ENCODE measurements at regions not wholly inside any gene's neighbourhood (a gene's known extent, or its start where the extent isn't known, plus 50 kb on each side); places are given as distances from the start of the nearest gene placed in this dataset.
A peak's percentile ranks its signal among the peaks of the same experiment; 100 is the strongest.
"Not testable (repeated sequence)": the region's sequence is repeated elsewhere in the genome, so short reads cannot be mapped to it uniquely, and the experiment has no call there.

DNA sequence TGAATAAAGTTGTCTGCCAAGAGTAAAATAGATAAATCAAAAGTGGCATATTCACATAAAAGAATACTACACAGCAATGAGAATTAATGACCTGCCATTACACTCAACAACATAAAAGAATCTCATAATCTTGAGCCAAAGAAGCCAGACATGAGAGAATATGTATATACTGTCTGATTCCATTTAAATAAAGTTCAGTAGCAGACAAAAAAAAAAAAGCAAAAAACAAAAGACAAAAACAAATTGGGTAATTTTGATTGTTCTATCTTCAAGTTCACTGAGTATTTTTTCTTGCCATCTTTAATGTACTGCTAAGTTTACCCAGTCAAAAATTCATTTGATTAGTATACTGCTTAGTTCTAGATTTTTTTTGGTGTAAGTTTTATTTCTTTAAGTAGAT is 87.9 kb upstream of the TRPC7 start:
- no peak for DNase-seq

DNA sequence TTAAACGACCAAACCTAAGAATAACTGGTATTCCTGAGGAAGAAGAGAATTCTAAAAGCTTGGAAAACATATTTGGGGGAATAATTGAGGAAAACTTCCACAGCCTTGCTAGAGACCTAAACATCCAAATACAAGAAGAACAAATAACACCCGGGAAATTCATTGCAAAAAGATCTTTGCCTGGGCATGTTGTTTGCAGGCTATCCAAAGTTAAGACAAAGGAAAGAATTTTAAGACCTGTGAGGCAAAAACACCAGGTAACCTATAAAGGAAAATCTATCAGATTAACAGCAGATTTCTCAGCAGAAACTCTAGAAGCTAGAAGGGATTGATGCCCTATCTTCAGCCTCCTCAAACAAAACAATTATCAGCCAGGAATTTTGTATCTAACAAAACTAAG is 82.2 kb upstream of the TRPC7 start:
- DNase-seq: not testable (repeated sequence)

DNA sequence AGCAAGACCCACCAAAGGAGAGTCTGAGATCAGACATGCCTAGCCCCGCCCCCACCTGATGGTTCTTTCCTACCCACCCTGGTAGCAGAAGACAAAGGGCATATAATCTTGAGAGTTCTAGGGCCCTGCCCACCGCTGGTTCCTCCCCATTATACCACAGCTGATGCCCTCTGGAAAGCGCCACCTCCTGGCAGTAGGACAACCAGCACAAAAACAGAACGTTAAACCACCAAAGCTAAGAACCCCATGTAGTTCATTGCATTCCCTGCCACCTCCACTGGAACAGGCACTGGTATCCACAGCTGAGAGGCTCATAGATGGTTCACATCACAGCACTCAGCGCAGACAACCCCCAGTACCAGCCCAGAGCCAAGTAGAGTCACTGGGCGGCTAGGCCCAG is 81.2 kb upstream of the TRPC7 start:
- DNase-seq: no peak

DNA sequence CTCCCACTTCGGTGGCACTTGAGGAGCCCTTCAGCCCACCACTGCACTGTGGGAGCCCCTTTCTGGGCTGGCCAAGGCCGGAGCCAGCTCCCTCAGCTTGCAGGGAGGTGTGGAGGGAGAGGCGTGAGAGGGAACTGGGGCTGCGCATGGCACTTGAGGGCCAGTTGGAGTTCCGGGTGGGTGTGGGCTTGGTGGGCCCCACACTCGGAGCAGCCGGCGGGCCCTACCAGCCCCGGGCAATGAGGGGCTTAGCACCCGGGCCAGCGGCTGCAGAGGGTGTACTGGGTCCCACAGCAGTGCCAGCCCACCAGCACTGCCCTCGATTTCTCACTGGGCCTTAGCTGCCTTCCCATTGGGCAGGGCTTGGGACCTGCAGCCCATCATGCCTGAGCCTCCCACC is 78.8 kb upstream of the TRPC7 start:
- not testable (repeated sequence) for DNase-seq

DNA sequence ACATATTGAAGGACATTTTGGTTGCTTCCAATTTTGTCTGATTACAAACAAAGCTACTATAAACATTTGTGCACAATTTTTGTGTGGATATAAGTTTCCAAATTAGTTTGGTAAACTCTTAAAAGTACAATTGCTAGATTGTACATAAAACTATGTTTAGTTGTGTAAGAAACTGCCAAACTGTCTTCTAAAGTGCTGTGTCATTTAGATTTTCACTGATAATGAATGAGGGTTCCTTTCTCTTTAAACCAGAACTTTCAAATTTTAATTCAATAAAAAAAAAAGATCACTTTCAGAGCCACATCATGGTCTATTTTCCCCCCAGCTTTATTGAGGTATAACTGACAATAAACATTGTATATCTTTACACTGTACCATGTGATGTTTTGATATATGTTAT is 74.0 kb upstream of the TRPC7 start:
- DNase-seq: no peak

DNA sequence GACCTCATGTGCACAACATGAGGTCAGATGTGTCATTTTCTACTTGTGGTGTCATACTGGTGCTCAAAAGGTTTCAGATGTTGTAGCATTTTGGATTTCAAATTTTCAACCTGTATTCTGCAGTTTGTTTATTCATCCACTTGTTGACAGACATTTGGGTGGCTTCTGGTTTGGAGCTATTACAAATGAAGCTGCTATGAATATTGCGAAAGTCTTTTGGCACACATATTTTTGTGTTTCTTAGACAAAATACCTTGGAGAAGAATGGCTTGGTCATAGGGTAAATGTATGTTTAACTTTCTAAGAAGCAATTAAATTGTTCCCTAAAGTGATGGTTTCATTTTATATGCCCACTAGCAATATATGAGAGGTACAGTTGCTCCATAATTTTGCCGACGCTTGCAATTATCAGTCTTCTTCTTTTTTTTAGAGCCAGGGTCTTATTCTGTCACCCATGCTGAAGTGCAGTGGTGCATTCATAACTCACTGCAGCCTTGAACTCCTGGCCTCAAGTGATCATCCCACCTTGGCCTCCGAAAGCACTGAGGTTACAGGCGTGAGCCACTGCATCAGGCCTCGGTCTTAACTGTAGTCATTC is 70.7 kb upstream of the TRPC7 start:
- DNase-seq: no peak

DNA sequence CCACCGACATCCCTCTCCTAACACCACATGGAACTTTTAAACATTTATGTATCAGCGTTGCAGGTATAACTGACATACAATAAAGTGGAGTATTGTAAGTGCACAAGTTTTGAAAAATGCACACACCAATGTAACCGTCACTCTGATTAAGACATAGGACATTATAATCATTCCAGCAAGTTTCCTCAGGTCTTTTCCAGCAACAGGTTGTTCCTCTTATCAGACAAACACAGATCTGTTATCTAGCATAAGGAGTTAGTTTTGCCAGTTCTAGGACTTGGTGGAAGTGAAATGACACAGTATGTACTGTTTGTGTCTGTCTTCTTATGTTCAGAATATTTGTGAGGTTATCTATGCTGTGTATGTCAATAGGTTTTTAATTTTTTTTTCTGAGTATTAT is 69.5 kb upstream of the TRPC7 start:
- DNase-seq: no peak

DNA sequence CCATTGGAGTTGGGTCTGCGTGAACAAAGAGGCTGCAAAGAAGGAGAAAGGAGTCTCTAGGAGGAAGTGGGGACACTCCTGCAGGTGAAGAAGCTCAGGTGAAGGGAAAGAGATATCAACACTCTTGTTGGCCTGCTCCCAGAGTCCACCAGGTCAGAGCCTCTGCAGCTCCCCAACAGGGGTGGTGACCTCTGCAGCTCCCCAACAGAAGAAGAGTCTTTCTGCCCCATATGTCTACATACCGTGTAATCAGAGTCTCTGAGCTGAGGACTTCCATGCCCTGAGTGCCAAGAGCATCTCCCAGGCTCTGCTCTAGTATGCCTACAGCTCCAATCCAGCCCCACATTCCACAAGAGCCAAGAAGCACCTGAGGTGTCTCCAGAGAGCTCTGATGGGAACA is 67.4 kb upstream of the TRPC7 start:
- no peak for DNase-seq

DNA sequence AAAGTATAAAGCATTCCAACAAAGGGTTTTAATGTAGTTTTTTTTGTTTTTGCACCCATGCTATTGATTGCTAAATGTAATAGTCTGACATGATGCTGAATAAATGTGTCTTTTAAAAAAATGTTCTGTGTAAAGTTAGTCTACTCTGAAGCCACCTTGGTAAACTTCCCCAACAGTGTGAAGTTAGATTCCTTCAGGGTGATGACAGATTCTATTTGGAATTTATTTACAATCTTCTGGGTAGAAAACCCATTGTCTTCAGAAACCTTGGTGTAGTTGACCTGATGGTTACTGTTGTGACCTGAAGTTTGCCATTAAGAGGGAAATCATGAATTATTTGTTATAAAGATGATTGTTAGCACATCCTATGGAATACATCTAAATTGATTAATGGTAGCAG is 64.7 kb upstream of the TRPC7 start:
- no peak for DNase-seq

DNA sequence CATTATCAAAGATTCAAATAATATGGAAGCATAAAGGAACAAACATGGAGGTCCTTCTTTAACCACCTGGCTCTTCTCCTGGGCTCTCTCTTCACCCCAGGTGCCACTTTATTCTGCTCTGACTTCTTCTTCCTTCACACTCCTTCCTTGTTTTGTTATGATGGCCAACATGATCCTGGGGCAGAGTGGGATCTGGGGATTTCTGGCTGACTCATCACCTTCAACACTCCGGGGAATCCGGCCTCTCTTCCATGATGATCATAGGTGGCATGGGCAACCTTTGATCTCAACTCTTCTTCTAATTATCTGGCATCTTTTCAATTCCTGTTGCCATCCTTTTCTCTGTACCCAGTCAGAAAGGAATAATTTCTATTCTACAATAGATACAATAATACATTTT is 62.1 kb upstream of the TRPC7 start:
- no peak for DNase-seq

DNA sequence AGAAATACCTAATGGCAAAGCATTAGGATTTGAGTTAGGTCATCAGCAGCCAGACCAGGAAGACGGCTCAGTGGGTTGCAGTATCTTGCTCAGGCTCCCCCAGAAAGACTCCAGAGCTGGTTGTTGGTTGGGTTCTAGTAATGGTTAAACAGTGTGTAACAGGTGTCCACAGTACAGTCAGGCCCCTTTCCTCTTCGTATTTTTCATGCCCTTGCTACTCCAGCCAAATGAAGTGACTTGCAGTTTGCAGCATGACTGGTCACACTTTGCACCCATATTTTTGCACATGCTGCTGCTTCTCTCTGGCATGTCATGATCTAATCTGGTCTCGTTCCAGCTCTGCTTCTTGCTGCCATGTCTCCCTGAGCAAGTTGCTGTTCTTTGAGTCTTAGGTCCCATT is 60.6 kb upstream of the TRPC7 start:
- DNase-seq: no peak

DNA sequence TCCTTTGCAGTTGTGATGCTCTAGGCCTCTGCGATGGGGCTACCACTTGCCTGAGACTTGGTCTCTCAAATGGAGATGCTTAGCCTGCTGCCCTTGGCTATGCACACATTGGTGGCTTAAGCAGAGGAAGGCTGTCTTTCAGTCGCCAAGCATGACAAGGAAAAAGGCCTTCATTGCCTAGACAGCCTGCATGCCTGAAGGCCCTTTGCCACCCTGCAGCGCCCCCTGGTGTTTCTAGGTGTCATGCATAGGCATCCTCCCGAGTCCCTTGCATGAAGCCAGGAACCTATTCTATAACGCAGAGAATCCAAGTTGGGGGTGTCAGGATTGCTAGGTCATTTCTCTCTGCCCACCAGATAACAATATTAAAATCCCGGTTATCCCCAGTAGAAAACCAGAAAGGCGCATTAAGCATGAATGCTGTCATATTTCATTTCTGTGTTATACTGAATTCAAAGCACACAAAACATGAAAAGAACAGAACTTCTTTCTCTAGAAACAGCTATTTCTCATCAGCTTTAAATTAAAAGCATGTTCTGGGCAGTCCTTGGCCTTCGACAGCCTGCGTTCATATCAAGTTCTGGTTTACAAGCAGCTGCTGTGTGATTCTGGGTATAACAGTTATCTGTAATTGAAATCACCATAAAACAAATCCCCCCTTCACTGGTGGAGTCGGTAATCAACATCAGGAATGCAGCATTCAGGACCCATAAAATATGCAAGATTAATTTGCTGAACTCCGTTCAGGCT is 59.7 kb upstream of the TRPC7 start:
- peak; percentile 75 for DNase-seq

DNA sequence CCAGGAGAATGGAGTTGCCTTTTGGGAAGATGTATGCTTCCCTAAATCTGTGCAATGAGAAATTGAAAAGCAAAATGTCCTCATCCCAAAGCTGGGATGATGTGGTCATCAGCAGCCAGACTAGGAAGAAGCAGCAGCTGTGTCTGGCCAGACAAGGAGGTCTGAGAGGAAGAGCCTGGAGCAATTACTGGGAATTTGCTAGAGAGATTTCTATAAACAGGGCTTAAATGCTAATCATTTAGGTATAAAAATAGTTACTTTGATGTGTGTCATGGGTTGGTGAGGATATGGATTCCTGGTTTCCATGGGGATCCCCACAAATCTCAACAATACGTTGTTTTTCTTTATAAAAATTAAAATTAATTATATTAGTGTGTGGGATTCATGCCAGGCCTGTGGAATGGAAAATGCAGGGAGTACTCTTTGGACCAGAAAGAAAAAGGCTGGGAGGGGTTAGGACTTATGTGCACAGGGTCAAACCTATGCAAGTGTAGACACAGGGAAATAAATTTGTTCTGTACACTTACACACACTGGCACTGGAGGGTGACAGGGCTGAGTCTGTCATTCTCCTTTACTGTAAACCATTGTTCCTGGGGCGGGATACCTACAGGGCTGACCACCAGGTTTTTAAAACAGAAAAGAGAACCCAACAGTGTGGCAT is 58.7 kb upstream of the TRPC7 start:
- DNase-seq: no peak

DNA sequence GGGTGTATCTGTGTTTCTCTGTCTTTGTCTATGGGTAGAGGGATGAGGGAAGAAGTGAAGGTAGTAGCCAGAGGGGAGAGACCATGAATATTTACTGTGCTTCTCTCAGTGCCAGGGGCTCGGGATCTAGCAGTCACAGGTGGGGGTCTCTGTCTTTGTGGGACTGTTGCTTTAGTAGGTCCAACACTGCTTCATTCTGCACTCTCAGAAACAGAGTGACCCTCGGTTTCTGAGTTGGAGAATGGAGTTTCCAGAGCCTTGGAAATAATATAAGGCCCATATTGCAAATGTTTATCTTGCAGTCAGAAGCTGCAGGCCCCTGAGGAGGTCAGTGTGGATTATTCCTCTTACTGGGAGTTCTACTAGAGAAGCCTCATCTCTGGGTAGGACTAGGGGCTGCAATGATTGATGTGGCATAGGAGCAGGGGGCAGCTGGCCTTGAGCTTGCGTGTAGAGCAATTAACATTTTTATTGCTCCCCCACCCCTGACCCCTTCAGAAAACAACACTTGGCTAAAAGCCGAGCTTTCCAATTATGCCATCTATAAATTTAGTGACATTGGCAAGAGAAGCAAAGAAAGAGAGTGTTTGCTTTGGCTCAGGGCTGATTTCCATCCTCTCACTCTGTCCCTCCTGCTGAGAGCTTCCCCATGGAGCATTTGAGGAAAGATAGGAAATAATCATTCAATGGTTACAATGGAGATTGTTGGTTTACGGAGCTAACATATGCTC is 55.0 kb upstream of the TRPC7 start:
- peak; percentile 36 to 55 for DNase-seq

DNA sequence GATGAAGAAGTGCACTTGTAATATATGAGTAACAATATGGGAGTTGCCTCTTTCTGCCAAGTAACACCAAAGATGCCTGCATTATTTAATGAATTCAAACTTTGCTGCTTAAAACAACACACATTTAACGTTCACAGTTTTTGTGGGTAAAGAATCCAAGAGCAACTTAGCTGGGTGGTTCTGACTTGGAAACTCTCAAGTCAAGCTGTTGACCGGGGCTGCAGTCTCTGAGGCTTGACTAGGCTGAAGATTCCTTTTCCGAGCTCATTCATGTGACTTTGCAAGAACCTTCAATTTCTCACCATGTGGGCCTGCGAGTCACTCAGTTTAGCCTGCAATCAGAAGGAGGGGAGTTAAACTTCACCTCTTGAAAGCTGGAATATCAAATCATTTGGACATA is 53.0 kb upstream of the TRPC7 start:
- DNase-seq: no peak

All from NCI-H187 (cell line).